ENCODE measurements at regions not wholly inside any gene's neighbourhood (a gene's known extent, or its start where the extent isn't known, plus 50 kb on each side); places are given as distances from the start of the nearest gene placed in this dataset.

GRCh38 chr2:118697781-118698180 lies 149.7 kb downstream of the EN1 start:
- TF ChIP-seq POLR2A (IDR thresholded peaks at IDR 0.05; ENCODE audit: low read depth) (no peak), POLR2AphosphoS5 (IDR thresholded peaks at IDR 0.05) (no peak), EP300 (IDR thresholded peaks at IDR 0.05) (no peak)
- no peaks in the 10 kb centered on the region for H3K36me3 ChIP-seq
- no peaks in the 10 kb centered on the region for H3K4me1 ChIP-seq
- intact Hi-C loops (cut with DNase I): no loop called here
- DNase-seq (ENCODE audit: extremely low spot score): no peak
- no peak overlapping the region for H3K27ac ChIP-seq (replicated peaks in 1 of 4)
- no peak overlapping the region for H3K4me3 ChIP-seq
- no peaks in the 10 kb centered on the region for H3K9me3 ChIP-seq
- H3K27me3 ChIP-seq: no peaks in the 10 kb centered on the region

- Histone ChIP-seq H3K27ac (replicated peaks in 1 of 4) (no peak overlapping the region), H3K4me1 (no peaks in the 10 kb centered on the region), H3K4me3 (no peak overlapping the region), H3K27me3 (no peaks in the 10 kb centered on the region), H3K36me3 (no peaks in the 10 kb centered on the region), H3K9me3 (no peaks in the 10 kb centered on the region)
- WGBS: 63% methylated on average over 4 of the region's 6 CpGs
- TF ChIP-seq POLR2A (IDR thresholded peaks at IDR 0.05; ENCODE audit: low read depth): no peak
- no peak for TF ChIP-seq EP300 (IDR thresholded peaks at IDR 0.05)
- TF ChIP-seq CTCF (IDR thresholded peaks at IDR 0.05): no peak
- no peak for TF ChIP-seq POLR2AphosphoS5 (IDR thresholded peaks at IDR 0.05)
- intact Hi-C loops (cut with DNase I): no loop called here
- DNase-seq (ENCODE audit: extremely low spot score): no peak
Observed at GRCh38 chr2:118696786-118697465, 150.5 kb downstream of the EN1 start.

- Histone ChIP-seq H3K27me3 (no peaks in the 10 kb centered on the region), H3K4me1 (no peaks in the 10 kb centered on the region), H3K36me3 (no peaks in the 10 kb centered on the region), H3K4me3 (no peak overlapping the region), H3K27ac (replicated peaks in 1 of 4) (no peak overlapping the region), H3K9me3 (peaks cover 0 to 10% (median 0%) of the 10 kb centered on the region in 4 donors)
- intact Hi-C loops (cut with DNase I): no loop called here
- TF ChIP-seq POLR2AphosphoS5 (IDR thresholded peaks at IDR 0.05): no peak
- no peak for TF ChIP-seq EP300 (IDR thresholded peaks at IDR 0.05)
- no peak for TF ChIP-seq CTCF (IDR thresholded peaks at IDR 0.05)
- no peak for TF ChIP-seq POLR2A (IDR thresholded peaks at IDR 0.05; ENCODE audit: low read depth)
- 74% methylated on average over 5 of the region's 6 CpGs for WGBS
- no peak for DNase-seq (ENCODE audit: extremely low spot score)
Observed at GRCh38 chr2:118693287-118693822, 154.1 kb downstream of the EN1 start.

- Histone ChIP-seq H3K27ac (replicated peaks in 1 of 4) (no peak overlapping the region), H3K27me3 (no peaks in the 10 kb centered on the region), H3K36me3 (no peaks in the 10 kb centered on the region), H3K4me3 (no peak overlapping the region), H3K4me1 (no peaks in the 10 kb centered on the region), H3K9me3 (peaks cover 0 to 10% (median 0%) of the 10 kb centered on the region in 4 donors)
- DNase-seq (ENCODE audit: extremely low spot score): no peak
- intact Hi-C loops (cut with DNase I): no loop called here
- WGBS: 84% methylated on average over 4 of the region's 4 CpGs
- TF ChIP-seq POLR2A (IDR thresholded peaks at IDR 0.05; ENCODE audit: low read depth): no peak
- TF ChIP-seq POLR2AphosphoS5 (IDR thresholded peaks at IDR 0.05): no peak
- no peak for TF ChIP-seq CTCF (IDR thresholded peaks at IDR 0.05)
- TF ChIP-seq EP300 (IDR thresholded peaks at IDR 0.05): no peak
Observed at GRCh38 chr2:118689874-118690273, 157.6 kb downstream of the EN1 start.

GRCh38 chr2:118689456-118689855 lies 158.0 kb downstream of the EN1 start:
- Histone ChIP-seq H3K4me3 (no peak overlapping the region), H3K27me3 (no peaks in the 10 kb centered on the region), H3K4me1 (no peaks in the 10 kb centered on the region), H3K27ac (replicated peaks in 1 of 4) (no peak overlapping the region), H3K9me3 (peaks cover 0 to 10% (median 0%) of the 10 kb centered on the region in 4 donors), H3K36me3 (no peaks in the 10 kb centered on the region)
- intact Hi-C loops (cut with DNase I): no loop called here
- no peak for DNase-seq (ENCODE audit: extremely low spot score)
- no peak for TF ChIP-seq EP300 (IDR thresholded peaks at IDR 0.05)
- TF ChIP-seq CTCF (IDR thresholded peaks at IDR 0.05): no peak
- no peak for TF ChIP-seq POLR2A (IDR thresholded peaks at IDR 0.05; ENCODE audit: low read depth)
- no peak for TF ChIP-seq POLR2AphosphoS5 (IDR thresholded peaks at IDR 0.05)
- WGBS: 84% methylated on average over 4 of the region's 4 CpGs

All from esophagus muscularis mucosa (tissue), 4 donors.